ENCODE measurements at regions not wholly inside any gene's neighbourhood (a gene's known extent, or its start where the extent isn't known, plus 50 kb on each side); places are given as distances from the start of the nearest gene placed in this dataset.

DNA sequence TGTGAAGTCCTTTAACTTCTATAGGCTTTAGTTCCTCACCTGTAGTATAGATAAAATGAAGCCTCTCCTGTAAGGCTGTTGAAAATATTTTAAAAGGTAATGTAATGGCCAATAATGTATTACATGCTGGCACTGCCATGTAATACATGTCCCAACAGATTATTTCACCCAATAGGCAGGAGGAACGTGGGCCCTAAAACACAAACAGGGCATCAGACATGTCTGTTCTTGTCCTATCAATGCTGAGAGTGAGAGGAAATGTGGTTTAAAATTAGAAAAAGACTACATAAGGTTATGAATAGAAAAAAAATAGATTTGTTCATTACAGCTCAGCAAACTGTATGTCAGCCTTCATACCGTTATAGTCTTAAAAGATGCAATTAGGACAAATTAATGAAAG, 492.7 kb upstream of the DDX18 start:
- no peaks in the 10 kb centered on the region for H3K9me2 ChIP-seq (ENCODE audit: low read depth, low read length)
- H4K20me1 ChIP-seq (ENCODE audit: insufficient read depth, low read length) = no peaks in the 10 kb centered on the region
- no peak overlapping the region for H2AFZ ChIP-seq (ENCODE audit: low read length)
- no peak overlapping the region for H3K27ac ChIP-seq (ENCODE audit: low read depth, low read length, poor library complexity, severe bottlenecking)
- H3K9ac ChIP-seq (ENCODE audit: low read length) = no peak overlapping the region
- no peaks in the 10 kb centered on the region for H3K79me2 ChIP-seq (ENCODE audit: insufficient read depth, low read length)
- H3K4me1 ChIP-seq (ENCODE audit: insufficient read depth, low read length, severe bottlenecking) = no peaks in the 10 kb centered on the region
- no peaks in the 10 kb centered on the region for H3F3A ChIP-seq (ENCODE audit: insufficient read depth, low read length)
- TF ChIP-seq, protein P1, sequence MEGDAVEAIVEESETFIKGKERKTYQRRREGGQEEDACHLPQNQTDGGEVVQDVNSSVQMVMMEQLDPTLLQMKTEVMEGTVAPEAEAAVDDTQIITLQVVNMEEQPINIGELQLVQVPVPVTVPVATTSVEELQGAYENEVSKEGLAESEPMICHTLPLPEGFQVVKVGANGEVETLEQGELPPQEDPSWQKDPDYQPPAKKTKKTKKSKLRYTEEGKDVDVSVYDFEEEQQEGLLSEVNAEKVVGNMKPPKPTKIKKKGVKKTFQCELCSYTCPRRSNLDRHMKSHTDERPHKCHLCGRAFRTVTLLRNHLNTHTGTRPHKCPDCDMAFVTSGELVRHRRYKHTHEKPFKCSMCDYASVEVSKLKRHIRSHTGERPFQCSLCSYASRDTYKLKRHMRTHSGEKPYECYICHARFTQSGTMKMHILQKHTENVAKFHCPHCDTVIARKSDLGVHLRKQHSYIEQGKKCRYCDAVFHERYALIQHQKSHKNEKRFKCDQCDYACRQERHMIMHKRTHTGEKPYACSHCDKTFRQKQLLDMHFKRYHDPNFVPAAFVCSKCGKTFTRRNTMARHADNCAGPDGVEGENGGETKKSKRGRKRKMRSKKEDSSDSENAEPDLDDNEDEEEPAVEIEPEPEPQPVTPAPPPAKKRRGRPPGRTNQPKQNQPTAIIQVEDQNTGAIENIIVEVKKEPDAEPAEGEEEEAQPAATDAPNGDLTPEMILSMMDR (IDR thresholded peaks at IDR 0.05; ENCODE audit: low read length) = no peak
- TF ChIP-seq EZH2 (IDR thresholded peaks at IDR 0.05; ENCODE audit: borderline replicate concordance, low read length) = no peak
- no peaks in the 10 kb centered on the region for H3K36me3 ChIP-seq (ENCODE audit: insufficient read depth, low read length)
- H3K4me2 ChIP-seq (ENCODE audit: low read length) = no peak overlapping the region
- H3K4me3 ChIP-seq (ENCODE audit: low read depth, low read length, poor library complexity, severe bottlenecking) = no peak overlapping the region
- no peaks in the 10 kb centered on the region for H3K9me3 ChIP-seq (ENCODE audit: low read length)
- H3K27me3 ChIP-seq (ENCODE audit: insufficient read depth, low read length) = no peaks in the 10 kb centered on the region

DNA sequence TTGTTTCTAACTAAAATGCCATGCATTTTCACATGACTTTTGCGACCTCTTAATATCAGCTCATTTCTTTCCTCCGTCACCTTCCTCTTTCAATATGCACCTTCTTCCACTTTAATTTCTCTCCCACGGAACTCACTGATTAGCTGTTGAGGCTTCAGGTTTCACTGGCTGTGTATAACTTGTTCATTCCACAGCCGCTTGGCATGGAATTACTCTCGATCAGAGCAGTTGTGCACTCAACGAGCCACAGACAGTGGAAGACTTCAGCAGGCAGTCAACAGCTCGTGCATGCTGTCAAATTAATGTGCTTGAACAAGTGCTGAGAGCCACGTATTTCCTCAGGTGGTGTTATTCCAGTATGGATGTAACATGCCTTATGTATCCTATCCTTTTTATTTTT, 491.2 kb upstream of the DDX18 start:
- Histone ChIP-seq H3K4me3 (ENCODE audit: low read depth, low read length, poor library complexity, severe bottlenecking) (no peak overlapping the region), H3K36me3 (ENCODE audit: insufficient read depth, low read length) (no peaks in the 10 kb centered on the region), H3K4me2 (ENCODE audit: low read length) (no peak overlapping the region), H3K27me3 (ENCODE audit: insufficient read depth, low read length) (no peaks in the 10 kb centered on the region), H4K20me1 (ENCODE audit: insufficient read depth, low read length) (no peaks in the 10 kb centered on the region), H3K9me2 (ENCODE audit: low read depth, low read length) (no peaks in the 10 kb centered on the region), H3K27ac (ENCODE audit: low read depth, low read length, poor library complexity, severe bottlenecking) (no peak overlapping the region), H3F3A (ENCODE audit: insufficient read depth, low read length) (no peaks in the 10 kb centered on the region), H2AFZ (ENCODE audit: low read length) (no peak overlapping the region), H3K4me1 (ENCODE audit: insufficient read depth, low read length, severe bottlenecking) (no peaks in the 10 kb centered on the region), H3K9ac (ENCODE audit: low read length) (no peak overlapping the region), H3K9me3 (ENCODE audit: low read length) (no peaks in the 10 kb centered on the region), H3K79me2 (ENCODE audit: insufficient read depth, low read length) (no peaks in the 10 kb centered on the region)
- TF ChIP-seq, protein P1 (IDR thresholded peaks at IDR 0.05; ENCODE audit: low read length) = no peak
- no peak for TF ChIP-seq EZH2 (IDR thresholded peaks at IDR 0.05; ENCODE audit: borderline replicate concordance, low read length)

DNA sequence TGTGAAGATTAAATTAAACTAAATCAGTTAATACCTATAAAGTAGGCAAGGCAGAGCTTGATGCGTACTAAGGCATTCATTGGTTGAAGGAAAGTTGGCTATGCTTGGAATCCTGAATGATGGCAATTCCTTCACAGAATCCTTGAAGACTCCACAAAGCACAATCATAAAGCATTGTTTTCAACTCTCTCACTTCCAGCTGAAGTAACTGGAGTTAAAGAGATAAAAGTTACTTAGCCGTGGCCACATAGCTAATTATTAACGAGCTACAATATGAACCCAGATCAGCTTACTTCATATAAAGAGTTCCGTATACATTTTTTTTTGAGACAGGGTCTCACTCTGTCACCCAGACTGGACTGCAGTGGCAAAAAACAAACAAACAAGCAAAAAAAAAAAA, 483.9 kb upstream of the DDX18 start:
- H3K9me2 ChIP-seq (ENCODE audit: low read depth, low read length) = no peaks in the 10 kb centered on the region
- no peaks in the 10 kb centered on the region for H4K20me1 ChIP-seq (ENCODE audit: insufficient read depth, low read length)
- H3K4me2 ChIP-seq (ENCODE audit: low read length) = no peak overlapping the region
- no peaks in the 10 kb centered on the region for H3K36me3 ChIP-seq (ENCODE audit: insufficient read depth, low read length)
- no peak overlapping the region for H2AFZ ChIP-seq (ENCODE audit: low read length)
- H3K4me1 ChIP-seq (ENCODE audit: insufficient read depth, low read length, severe bottlenecking) = no peaks in the 10 kb centered on the region
- no peak overlapping the region for H3K9ac ChIP-seq (ENCODE audit: low read length)
- no peaks in the 10 kb centered on the region for H3K79me2 ChIP-seq (ENCODE audit: insufficient read depth, low read length)
- H3K27me3 ChIP-seq (ENCODE audit: insufficient read depth, low read length) = no peaks in the 10 kb centered on the region
- TF ChIP-seq, protein P1 (IDR thresholded peaks at IDR 0.05; ENCODE audit: low read length) = no peak
- no peak for TF ChIP-seq EZH2 (IDR thresholded peaks at IDR 0.05; ENCODE audit: borderline replicate concordance, low read length)
- H3K27ac ChIP-seq (ENCODE audit: low read depth, low read length, poor library complexity, severe bottlenecking) = no peak overlapping the region
- H3K4me3 ChIP-seq (ENCODE audit: low read depth, low read length, poor library complexity, severe bottlenecking) = no peak overlapping the region
- H3K9me3 ChIP-seq (ENCODE audit: low read length) = no peaks in the 10 kb centered on the region
- H3F3A ChIP-seq (ENCODE audit: insufficient read depth, low read length) = no peaks in the 10 kb centered on the region
